ENCODE measurements at regions not wholly inside any gene's neighbourhood (a gene's known extent, or its start where the extent isn't known, plus 50 kb on each side); places are given as distances from the start of the nearest gene placed in this dataset.

DNA sequence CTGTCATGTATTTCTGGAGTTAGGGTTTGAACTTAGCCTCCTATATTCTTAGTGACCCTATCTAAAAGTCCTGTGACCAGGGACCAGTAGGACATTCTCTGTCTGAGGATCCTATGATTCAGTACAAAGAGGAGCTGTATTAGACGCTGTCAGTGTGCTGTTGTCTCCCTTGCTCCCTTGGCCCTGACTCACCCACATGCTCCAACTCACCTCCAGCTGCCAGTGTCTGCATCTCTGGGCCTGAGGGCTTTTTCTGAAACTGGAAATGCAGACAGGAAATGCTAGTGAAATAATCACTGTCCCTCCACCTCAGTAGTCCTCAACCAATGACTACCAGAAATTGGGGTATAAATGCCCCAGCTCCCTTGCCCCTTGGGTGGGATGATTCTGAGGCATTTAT lies 535.3 kb upstream of the RPS6KA3 start:
- no peak overlapping the region for H3K27ac ChIP-seq (ENCODE audit: extremely low read depth, low read depth, low read length)
- no peak overlapping the region for H2AFZ ChIP-seq (ENCODE audit: low read depth, low read length)
- no peaks in the 10 kb centered on the region for H3K9me3 ChIP-seq (replicated peaks; ENCODE audit: control insufficient read depth, insufficient read depth, low read depth, low read length)
- no peak for ATAC-seq
- no TSS peak for BruUV-seq (replicated peaks)
- TF ChIP-seq POLR2H (tag; IDR thresholded peaks at IDR 0.05; ENCODE audit: low read depth): no peak
- no peak for TF ChIP-seq NFE2 (IDR thresholded peaks at IDR 0.05; ENCODE audit: low read depth)
- TF ChIP-seq, protein P1, sequence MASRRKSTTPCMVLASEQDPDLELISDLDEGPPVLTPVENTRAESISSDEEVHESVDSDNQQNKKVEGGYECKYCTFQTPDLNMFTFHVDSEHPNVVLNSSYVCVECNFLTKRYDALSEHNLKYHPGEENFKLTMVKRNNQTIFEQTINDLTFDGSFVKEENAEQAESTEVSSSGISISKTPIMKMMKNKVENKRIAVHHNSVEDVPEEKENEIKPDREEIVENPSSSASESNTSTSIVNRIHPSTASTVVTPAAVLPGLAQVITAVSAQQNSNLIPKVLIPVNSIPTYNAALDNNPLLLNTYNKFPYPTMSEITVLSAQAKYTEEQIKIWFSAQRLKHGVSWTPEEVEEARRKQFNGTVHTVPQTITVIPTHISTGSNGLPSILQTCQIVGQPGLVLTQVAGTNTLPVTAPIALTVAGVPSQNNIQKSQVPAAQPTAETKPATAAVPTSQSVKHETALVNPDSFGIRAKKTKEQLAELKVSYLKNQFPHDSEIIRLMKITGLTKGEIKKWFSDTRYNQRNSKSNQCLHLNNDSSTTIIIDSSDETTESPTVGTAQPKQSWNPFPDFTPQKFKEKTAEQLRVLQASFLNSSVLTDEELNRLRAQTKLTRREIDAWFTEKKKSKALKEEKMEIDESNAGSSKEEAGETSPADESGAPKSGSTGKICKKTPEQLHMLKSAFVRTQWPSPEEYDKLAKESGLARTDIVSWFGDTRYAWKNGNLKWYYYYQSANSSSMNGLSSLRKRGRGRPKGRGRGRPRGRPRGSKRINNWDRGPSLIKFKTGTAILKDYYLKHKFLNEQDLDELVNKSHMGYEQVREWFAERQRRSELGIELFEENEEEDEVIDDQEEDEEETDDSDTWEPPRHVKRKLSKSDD (conservative IDR thresholded peaks at IDR 0.05; ENCODE audit: low read length): no peak
- no peak for TF ChIP-seq ZC3H4 (CRISPR knock-in tag; IDR thresholded peaks at IDR 0.05; ENCODE audit: borderline replicate concordance)
- no peak for TF ChIP-seq NR1H2 (CRISPR knock-in tag; IDR thresholded peaks at IDR 0.05)
- TF ChIP-seq STAG1 (CRISPR knock-in tag; IDR thresholded peaks at IDR 0.05; ENCODE audit: borderline replicate concordance): no peak
- no peak for TF ChIP-seq ZNF143 (CRISPR knock-in tag; IDR thresholded peaks at IDR 0.05)
- no peak for TF ChIP-seq PHF8 (IDR thresholded peaks at IDR 0.05; ENCODE audit: borderline replicate concordance, low read length)
- no peak for TF ChIP-seq NRF1 (conservative IDR thresholded peaks at IDR 0.05 in 1 of 2, IDR thresholded peaks at IDR 0.05 in 1 of 2)
- H3K36me3 ChIP-seq (ENCODE audit: control insufficient read depth, insufficient read depth, low read length): no peaks in the 10 kb centered on the region
- H4K20me1 ChIP-seq (replicated peaks; ENCODE audit: control insufficient read depth, insufficient read depth, low read length): no peaks in the 10 kb centered on the region
- no peaks in the 10 kb centered on the region for H3K9me1 ChIP-seq (ENCODE audit: control insufficient read depth, insufficient read depth, low read length)
- intact Hi-C loops (cut with micrococcal nuclease): no loop called here
- no peaks in the 10 kb centered on the region for H3K4me1 ChIP-seq (replicated peaks in 1 of 2; ENCODE audit: control insufficient read depth in 2 of 2, insufficient read depth in 2 of 2, low read length in 2 of 2)
- no peak overlapping the region for H3K4me2 ChIP-seq (ENCODE audit: insufficient read depth, low read length)
- no peaks in the 10 kb centered on the region for H3K27me3 ChIP-seq (ENCODE audit: control insufficient read depth in 2 of 2, insufficient read depth in 2 of 2, low read length in 2 of 2)
- H3K79me2 ChIP-seq (ENCODE audit: control insufficient read depth, insufficient read depth, low read length): no peaks in the 10 kb centered on the region
- POLR2A ChIA-PET: no interaction called here
- in situ Hi-C loops (cut with MboI): no loop called here
- H3K4me3 ChIP-seq: no peak overlapping the region
- WGBS (ENCODE audit: insufficient coverage, low coverage, missing lambda C conversion rate): 0% methylated on average over 1 of the region's 1 CpG
- H3K9ac ChIP-seq (ENCODE audit: insufficient read depth in 1 of 2, low read depth in 2 of 2, low read length in 2 of 2): no peak overlapping the region
- no peak for FAIRE-seq
- CTCF ChIA-PET (ENCODE audit: low intra/inter-chr PET ratio): no interaction called here
- DNase-seq (ENCODE audit: extremely low read depth in 1 of 4, low spot score in 3 of 4): no peak

Data from K562 (cell line).